ENCODE measurements at regions not wholly inside any gene's neighbourhood (a gene's known extent, or its start where the extent isn't known, plus 50 kb on each side); places are given as distances from the start of the nearest gene placed in this dataset.

DNA sequence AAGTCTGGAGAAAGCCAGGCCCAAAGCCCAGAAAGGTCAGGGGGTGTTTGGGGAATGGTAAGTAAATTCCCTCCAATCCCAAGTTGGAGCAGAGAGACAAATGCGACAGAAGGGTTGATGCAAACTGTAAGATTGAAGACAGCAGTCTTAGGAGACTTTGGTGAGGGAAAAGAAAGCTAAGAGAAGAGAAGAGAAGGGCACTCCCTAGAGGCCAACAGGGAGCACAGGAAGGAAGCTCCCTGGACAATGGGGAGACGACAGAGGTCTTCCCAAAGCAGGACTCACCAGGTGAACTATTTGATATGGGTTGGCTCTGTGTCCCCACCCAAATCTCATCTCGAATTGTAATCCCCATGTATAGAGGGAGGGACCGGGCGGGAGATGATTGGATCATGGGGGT, 151.5 kb downstream of the KIF20B start:
- TF ChIP-seq, protein P1, sequence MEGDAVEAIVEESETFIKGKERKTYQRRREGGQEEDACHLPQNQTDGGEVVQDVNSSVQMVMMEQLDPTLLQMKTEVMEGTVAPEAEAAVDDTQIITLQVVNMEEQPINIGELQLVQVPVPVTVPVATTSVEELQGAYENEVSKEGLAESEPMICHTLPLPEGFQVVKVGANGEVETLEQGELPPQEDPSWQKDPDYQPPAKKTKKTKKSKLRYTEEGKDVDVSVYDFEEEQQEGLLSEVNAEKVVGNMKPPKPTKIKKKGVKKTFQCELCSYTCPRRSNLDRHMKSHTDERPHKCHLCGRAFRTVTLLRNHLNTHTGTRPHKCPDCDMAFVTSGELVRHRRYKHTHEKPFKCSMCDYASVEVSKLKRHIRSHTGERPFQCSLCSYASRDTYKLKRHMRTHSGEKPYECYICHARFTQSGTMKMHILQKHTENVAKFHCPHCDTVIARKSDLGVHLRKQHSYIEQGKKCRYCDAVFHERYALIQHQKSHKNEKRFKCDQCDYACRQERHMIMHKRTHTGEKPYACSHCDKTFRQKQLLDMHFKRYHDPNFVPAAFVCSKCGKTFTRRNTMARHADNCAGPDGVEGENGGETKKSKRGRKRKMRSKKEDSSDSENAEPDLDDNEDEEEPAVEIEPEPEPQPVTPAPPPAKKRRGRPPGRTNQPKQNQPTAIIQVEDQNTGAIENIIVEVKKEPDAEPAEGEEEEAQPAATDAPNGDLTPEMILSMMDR (conservative IDR thresholded peaks at IDR 0.05; ENCODE audit: low read length) = no peak
- TF ChIP-seq EZH2phosphoT487 (IDR thresholded peaks at IDR 0.05; ENCODE audit: borderline replicate concordance, low read depth, low read length) = no peak

Measured in OCI-LY7 (cell line).